Sigmoid colon (tissue), 4 donors: ENCODE measurements at regions not wholly inside any gene's neighbourhood (a gene's known extent, or its start where the extent isn't known, plus 50 kb on each side); places are given as distances from the start of the nearest gene placed in this dataset.

Experiments
- EP300 ChIP-seq, 4 donors: sonication (generic); formaldehyde crosslinking; IDR thresholded peaks; one replicate each; pipeline ENCODE4 v1.6.1; 2017; ENCODE audit warnings: antibody characterized with exemption in 4 of 4
- POLR2A ChIP-seq, 2 donors: fragments of 450-650 bp; IDR thresholded peaks; one replicate each; pipeline ENCODE4 v1.6.1; 2016; ENCODE audit warnings: antibody characterized with exemption in 2 of 2, mild to moderate bottlenecking in 2 of 2, moderate library complexity in 2 of 2
- POLR2AphosphoS5 ChIP-seq, 4 donors: sonication (generic); formaldehyde crosslinking; IDR thresholded peaks; one replicate each; pipeline ENCODE4 v1.6.1; 2017; ENCODE audit warnings: antibody characterized with exemption in 4 of 4
- TF ChIP-seq, protein P1 (sequence below), 4 experiments: fragments of 450-650 bp in 3 of 4; fragments of 200-600 bp in 1 of 4; IDR thresholded peaks; one replicate each; pipeline ENCODE4 v1.5.1; 2016 to 2019; ENCODE audit warnings: antibody characterized with exemption in 4 of 4, mild to moderate bottlenecking in 3 of 4, moderate library complexity in 2 of 4

- TF ChIP-seq, protein P1, sequence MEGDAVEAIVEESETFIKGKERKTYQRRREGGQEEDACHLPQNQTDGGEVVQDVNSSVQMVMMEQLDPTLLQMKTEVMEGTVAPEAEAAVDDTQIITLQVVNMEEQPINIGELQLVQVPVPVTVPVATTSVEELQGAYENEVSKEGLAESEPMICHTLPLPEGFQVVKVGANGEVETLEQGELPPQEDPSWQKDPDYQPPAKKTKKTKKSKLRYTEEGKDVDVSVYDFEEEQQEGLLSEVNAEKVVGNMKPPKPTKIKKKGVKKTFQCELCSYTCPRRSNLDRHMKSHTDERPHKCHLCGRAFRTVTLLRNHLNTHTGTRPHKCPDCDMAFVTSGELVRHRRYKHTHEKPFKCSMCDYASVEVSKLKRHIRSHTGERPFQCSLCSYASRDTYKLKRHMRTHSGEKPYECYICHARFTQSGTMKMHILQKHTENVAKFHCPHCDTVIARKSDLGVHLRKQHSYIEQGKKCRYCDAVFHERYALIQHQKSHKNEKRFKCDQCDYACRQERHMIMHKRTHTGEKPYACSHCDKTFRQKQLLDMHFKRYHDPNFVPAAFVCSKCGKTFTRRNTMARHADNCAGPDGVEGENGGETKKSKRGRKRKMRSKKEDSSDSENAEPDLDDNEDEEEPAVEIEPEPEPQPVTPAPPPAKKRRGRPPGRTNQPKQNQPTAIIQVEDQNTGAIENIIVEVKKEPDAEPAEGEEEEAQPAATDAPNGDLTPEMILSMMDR (IDR thresholded peaks at IDR 0.05), result no peak
- TF ChIP-seq EP300 (IDR thresholded peaks at IDR 0.05) (no peak), POLR2AphosphoS5 (IDR thresholded peaks at IDR 0.05) (no peak), POLR2A (IDR thresholded peaks at IDR 0.05) (no peak)
These were observed 238.8 kb downstream of the BAMBI start for GRCh38 chr10:28915989-28916588.
